ENCODE measurements at regions not wholly inside any gene's neighbourhood (a gene's known extent, or its start where the extent isn't known, plus 50 kb on each side); places are given as distances from the start of the nearest gene placed in this dataset.
A peak's percentile ranks its signal among the peaks of the same experiment; 100 is the strongest.

DNA sequence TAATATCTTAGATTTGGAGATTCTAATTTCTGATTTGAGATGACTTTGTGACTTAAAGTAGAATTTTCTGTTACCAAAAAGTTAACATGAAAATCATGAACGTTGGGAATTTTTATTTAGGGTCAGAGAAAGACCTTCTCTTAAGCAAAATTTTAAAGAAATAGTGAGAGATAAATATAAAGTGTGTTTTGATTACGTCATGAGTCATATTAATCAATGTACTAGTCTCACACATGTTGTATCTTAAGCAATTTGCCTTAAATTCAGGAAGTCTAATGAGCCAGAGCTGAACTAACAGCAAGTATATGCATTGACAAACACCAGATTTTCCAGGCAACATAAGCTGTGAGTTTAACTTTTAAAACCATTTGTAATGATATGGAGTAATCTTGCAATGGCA, 765.5 kb upstream of the SORCS1 start:
- DNase-seq (ENCODE audit: extremely low read depth, low read depth), result no peak
- H3K4me3 ChIP-seq (replicated peaks; ENCODE audit: low read depth, low read length), result no peak overlapping the region
- TF ChIP-seq, protein P1, sequence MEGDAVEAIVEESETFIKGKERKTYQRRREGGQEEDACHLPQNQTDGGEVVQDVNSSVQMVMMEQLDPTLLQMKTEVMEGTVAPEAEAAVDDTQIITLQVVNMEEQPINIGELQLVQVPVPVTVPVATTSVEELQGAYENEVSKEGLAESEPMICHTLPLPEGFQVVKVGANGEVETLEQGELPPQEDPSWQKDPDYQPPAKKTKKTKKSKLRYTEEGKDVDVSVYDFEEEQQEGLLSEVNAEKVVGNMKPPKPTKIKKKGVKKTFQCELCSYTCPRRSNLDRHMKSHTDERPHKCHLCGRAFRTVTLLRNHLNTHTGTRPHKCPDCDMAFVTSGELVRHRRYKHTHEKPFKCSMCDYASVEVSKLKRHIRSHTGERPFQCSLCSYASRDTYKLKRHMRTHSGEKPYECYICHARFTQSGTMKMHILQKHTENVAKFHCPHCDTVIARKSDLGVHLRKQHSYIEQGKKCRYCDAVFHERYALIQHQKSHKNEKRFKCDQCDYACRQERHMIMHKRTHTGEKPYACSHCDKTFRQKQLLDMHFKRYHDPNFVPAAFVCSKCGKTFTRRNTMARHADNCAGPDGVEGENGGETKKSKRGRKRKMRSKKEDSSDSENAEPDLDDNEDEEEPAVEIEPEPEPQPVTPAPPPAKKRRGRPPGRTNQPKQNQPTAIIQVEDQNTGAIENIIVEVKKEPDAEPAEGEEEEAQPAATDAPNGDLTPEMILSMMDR (IDR thresholded peaks at IDR 0.05; ENCODE audit: low read depth, low read length, missing control alignments), result no peak

DNA sequence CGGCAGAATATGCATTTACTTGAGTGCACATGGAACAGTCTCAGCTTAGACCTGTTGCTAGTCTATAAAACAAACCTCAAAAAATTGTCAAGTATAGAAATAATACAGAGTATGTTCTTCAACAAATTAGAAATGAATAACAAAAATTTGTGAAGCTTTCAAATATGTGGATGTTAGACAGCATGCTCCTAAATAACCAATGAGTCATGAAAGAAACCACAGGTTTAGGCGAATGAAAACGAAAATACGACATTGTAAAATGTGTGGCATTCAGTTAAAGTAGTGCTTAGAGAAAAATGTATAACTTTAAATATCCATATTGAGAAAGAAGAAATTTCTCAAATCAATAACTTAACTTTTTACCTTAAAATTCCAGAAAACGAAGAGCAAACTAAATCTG, 760.0 kb upstream of the SORCS1 start:
- TF ChIP-seq, protein P1 (IDR thresholded peaks at IDR 0.05; ENCODE audit: low read depth, low read length, missing control alignments), result no peak
- no peak for DNase-seq (ENCODE audit: extremely low read depth, low read depth)
- H3K4me3 ChIP-seq (replicated peaks; ENCODE audit: low read depth, low read length), result no peak overlapping the region

DNA sequence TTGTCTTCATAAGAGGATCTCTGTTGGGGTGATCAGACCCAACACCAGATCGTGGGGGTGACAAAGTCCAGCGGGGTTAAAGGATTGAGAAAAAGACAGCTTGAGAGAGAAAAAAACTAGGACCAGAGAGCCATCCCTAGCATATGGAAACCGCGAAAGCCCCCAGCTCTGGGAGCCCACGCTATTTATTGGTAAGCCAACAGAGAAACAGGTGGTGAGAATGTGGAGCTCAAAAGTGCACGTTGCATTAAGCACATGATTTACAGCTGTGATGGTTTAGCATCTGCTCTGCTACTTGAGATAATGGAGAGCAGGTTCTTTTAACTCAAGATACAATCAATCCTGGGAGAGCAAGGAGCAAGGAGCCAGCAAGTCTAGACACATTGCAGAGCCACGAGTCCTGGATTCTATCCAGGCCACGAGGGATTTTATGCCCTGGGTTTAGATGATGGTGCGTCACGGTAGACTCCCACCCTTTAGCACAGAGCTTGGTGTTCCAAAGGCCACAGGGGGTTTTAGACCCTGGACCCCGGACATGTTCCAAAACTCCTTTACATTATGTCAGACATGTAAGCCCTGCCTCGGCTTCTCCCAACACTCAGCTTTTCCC, 755.2 kb upstream of the SORCS1 start:
- TF ChIP-seq, protein P1 (IDR thresholded peaks at IDR 0.05; ENCODE audit: low read depth, low read length, missing control alignments), result no peak
- no peak overlapping the region for H3K4me3 ChIP-seq (replicated peaks; ENCODE audit: low read depth, low read length)
- DNase-seq (ENCODE audit: extremely low read depth, low read depth), result no peak

DNA sequence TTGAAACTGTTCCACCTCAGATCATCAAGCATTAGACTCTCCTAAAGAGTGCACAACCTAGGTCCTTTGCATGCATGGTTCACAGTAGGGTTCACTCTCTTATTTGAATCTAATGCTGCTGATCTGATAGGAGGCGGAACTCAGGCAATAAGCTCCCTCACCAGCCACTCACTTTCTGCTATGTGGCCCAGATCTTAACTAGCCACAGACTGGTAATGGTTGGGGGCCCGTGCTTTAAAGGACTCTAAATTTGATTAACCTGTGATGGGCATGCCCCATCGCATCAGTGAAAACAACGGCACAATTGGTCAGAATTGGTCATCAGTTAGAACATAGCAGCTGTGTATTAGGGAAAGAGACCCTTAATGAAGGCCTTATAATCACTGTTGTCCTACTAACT, 753.7 kb upstream of the SORCS1 start:
- TF ChIP-seq, protein P1 (IDR thresholded peaks at IDR 0.05; ENCODE audit: low read depth, low read length, missing control alignments), result no peak
- H3K4me3 ChIP-seq (replicated peaks; ENCODE audit: low read depth, low read length), result no peak overlapping the region
- no peak for DNase-seq (ENCODE audit: extremely low read depth, low read depth)

DNA sequence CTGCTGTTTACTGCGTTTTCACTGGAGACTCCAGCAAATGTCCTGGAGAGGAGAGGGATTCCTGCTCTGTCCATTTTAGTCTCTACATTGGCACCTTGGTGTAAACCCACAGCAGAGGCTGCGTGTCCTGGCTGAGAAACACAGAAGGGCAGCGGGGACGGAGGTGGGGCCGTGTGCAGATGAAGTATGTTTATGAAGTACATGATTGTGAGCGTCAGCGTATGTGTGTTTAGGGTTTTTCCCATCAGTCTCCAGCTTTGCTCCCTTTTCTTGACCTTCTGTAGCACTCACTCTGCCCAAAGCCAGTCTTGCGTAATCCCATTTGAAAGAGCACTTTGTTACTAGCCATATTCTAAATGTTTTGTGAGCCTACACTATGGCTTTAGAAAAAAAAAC, 750.7 kb upstream of the SORCS1 start:
- TF ChIP-seq, protein P1 (IDR thresholded peaks at IDR 0.05; ENCODE audit: low read depth, low read length, missing control alignments), result no peak
- no peak for DNase-seq (ENCODE audit: extremely low read depth, low read depth)
- H3K4me3 ChIP-seq (replicated peaks; ENCODE audit: low read depth, low read length), result peak overlapping the region; percentile 21

DNA sequence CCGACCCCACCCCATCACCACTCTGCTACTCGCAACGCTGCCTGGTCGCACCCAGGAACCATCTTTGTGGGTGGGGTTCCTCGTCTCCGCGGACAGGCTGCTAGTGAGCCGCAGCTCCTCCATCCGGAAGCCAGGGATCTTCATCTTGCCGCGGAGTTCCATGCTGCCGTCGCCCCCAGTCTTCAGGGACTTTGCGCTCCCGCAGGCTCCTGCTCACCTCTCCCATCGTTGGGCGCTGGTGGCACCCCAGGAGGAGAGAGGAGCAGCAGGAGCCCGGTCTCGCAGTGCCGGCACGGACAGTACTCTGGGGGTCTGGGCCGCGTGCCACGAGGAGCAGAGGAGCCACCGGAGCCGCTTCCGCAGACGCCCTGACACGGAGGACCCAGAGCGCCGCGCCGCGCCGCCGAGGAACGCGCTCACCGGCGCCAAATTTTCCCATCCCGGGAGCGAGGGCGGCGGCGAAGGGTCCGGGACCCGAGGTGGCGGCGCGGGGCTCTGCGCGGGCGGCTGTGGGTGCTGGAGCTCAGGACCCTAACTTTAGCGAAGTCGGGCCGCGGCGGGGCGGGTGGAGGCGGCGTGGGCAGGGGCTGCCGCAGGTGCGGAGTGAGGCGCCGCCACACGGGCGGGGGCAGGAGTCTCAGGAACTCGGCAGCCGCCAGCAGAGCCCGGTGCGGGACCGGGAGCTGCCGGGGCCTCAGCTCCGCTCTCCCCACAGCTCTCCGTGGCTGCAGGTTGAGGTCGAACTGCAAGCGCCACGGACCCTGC, 750.1 kb upstream of the SORCS1 start:
- no peak for DNase-seq (ENCODE audit: extremely low read depth, low read depth)
- TF ChIP-seq, protein P1 (IDR thresholded peaks at IDR 0.05; ENCODE audit: low read depth, low read length, missing control alignments), result no peak
- peak overlapping the region; percentile 21 for H3K4me3 ChIP-seq (replicated peaks; ENCODE audit: low read depth, low read length)
